Peyer's patch (tissue), 4 donors: ENCODE measurements at regions not wholly inside any gene's neighbourhood (a gene's known extent, or its start where the extent isn't known, plus 50 kb on each side); places are given as distances from the start of the nearest gene placed in this dataset.

ENCODE experiments used
- POLR2A ChIP-seq, 2 donors: fragments of 450-650 bp; IDR thresholded peaks; one replicate each; pipeline ENCODE4 v1.5.1; 2017; ENCODE audit warnings: antibody characterized with exemption in 2 of 2, mild to moderate bottlenecking in 2 of 2, moderate library complexity in 2 of 2
- TF ChIP-seq, protein P1 (sequence below), 6 experiments: fragments of 450-650 bp in 4 of 6; fragments of 200-600 bp in 2 of 6; sonication (generic) in 1 of 6; IDR thresholded peaks; one replicate each; pipeline ENCODE4 v1.5.1; 2017 to 2019; ENCODE audit warnings: antibody characterized with exemption in 6 of 6, mild to moderate bottlenecking in 3 of 6, moderate library complexity in 1 of 6

- TF ChIP-seq POLR2A (IDR thresholded peaks at IDR 0.05) = no peak
- TF ChIP-seq, protein P1, sequence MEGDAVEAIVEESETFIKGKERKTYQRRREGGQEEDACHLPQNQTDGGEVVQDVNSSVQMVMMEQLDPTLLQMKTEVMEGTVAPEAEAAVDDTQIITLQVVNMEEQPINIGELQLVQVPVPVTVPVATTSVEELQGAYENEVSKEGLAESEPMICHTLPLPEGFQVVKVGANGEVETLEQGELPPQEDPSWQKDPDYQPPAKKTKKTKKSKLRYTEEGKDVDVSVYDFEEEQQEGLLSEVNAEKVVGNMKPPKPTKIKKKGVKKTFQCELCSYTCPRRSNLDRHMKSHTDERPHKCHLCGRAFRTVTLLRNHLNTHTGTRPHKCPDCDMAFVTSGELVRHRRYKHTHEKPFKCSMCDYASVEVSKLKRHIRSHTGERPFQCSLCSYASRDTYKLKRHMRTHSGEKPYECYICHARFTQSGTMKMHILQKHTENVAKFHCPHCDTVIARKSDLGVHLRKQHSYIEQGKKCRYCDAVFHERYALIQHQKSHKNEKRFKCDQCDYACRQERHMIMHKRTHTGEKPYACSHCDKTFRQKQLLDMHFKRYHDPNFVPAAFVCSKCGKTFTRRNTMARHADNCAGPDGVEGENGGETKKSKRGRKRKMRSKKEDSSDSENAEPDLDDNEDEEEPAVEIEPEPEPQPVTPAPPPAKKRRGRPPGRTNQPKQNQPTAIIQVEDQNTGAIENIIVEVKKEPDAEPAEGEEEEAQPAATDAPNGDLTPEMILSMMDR (IDR thresholded peaks at IDR 0.05) = no peak
Observed at GRCh38 chr9:103471241-103471640, 476.1 kb downstream of the CYLC2 start.
